Endothelial cell of hepatic sinusoid (primary cell): ENCODE measurements at regions not wholly inside any gene's neighbourhood (a gene's known extent, or its start where the extent isn't known, plus 50 kb on each side); places are given as distances from the start of the nearest gene placed in this dataset.
"Not testable (repeated sequence)": the region's sequence is repeated elsewhere in the genome, so short reads cannot be mapped to it uniquely, and the experiment has no call there.

Source experiments
- in situ Hi-C: cut with HindIII; loops from 2 replicates; pipeline ENCODE4 v1.10.0; 2017; ENCODE audit warnings: low sequenced_read_pairs

DNA sequence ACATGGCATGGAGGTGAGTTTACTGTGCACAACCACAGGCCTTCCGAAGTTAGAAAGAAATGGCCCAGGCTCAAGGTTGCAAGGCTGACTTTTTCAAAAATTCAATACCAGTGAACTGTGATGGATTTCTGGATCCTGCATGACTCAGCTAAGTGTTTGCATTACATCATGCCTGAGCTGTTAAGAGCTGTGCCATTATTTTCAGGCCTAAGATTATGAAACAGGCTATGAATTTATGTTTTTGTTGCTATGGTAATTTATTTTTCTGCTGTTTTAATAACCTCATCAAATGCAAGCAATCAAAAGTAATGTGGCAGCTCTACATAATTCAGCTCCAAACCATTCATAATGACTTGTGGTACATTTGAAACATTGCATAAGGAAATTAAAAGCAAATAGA is 457.7 kb upstream of the TMEM132C start:
- in situ Hi-C loops = no loop called here

GRCh38 chr12:127810041-127810440 is 456.9 kb upstream of the TMEM132C start:
- in situ Hi-C loops = no loop called here

GRCh38 chr12:127810459-127810858 is 456.5 kb upstream of the TMEM132C start:
- in situ Hi-C loops = not testable (repeated sequence)

DNA sequence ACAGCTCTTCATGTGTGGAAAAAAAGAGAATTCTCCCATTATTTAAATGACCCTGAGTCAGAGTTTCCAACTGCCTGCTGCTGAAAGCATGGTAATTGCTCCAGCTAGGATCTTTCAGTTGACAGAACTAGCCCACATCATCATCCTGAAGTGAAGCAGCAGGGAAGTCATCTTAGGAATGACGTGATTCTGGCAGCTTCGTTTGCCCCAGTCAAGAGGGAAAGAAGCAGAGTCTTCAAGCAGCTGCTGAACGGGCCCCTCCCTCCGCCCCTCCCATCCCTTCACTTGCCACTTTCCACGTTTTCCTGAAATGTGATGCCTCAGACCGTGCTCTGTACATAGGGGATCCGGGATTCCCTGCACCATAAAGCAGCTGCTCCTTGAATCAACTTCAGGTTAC is 455.0 kb upstream of the TMEM132C start:
- in situ Hi-C loops = no loop called here

DNA sequence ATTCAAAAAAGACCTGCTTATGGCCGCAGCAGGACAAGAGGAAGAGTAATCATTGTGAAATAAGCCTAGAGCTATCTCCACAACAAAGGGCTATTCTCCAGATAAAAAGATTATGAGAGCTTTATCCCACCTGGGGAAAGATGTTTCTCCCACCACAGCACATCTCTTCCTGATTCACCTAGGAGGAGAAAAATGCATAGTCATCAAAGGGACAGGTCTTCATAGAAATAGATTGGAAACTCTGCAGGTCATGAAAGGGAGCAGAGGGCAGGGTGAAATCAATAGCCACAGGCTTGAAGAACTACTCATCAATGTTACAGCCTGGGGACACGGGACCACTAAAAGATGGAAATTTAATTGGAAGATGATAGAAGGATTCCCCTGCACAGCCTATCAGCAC is 453.8 kb upstream of the TMEM132C start:
- in situ Hi-C loops = no loop called here

DNA sequence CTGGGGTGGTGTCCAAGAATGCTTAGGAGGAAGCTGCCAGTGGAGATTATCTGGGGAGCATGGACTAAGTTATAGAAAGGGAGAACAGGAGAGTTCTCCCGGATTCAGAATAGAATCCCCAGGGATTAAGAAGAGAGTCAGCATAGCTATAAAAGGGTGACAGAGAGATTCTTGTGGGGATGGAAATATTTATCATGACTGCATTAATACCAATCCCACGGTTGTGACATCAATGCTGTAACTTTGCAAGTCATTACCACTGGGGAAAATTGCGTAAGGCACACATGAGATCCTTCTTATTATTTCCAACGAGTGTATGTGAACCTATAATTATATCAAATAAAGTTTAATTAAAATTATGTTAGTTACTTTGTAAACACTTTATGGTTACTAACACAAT is 447.9 kb upstream of the TMEM132C start:
- in situ Hi-C loops = no loop called here

DNA sequence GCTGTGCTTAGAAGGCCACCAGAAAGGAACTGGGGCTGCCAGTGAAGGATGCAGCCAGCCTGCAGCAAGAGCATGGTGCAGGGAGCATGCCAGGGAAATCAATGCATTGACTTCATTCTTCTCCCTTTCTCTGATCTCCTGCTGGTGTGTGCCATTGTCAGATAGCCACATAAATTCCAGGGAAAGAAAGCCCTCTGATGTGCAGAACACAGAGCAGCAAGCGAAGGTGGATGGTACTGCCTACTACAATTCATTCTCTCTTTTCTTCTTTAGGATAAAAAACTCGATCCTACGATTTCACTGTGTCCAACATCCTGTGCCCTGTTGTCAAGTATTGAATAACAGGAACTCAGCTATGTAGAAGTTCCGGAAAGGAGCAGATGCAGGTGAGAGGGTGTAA is 446.7 kb upstream of the TMEM132C start:
- in situ Hi-C loops = loop anchor here (10.0 kb wide), 1 partner anchor 65 kb away; no protein-coding TSS in a partner anchor

GRCh38 chr12:127820846-127821245 is 446.1 kb upstream of the TMEM132C start:
- in situ Hi-C loops = loop anchor here (10.0 kb wide), 1 partner anchor 64 kb away; no protein-coding TSS in a partner anchor

DNA sequence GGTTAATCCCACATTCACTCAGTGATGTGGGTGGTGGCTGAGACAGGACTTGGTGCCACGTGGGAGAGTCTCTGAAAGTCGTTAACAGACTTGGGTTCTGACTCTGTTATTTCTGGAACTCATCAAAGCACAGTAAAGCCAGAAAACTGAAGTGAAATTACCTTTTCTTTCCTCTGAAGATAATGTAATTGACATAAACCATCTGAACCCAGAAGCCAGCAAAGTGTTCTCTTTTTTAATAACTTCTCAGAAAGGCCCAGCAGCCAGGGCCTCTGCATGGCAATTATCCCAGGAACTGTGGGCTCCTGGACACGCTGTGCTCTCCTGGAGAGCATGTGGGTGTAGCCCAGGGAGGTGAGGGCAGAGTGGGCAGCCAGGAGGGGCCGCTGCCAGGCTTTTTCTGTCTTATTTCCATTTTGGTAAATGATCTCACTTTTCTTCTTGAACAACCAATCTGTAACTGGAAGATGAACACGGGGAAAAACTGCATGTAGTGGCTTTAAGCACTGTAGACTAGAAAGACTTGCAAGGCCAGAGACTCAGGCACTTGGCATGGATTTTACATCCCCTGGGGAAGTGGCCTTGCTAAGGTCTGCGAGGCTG is 444.1 kb upstream of the TMEM132C start:
- in situ Hi-C loops = loop anchor here (10.0 kb wide), 1 partner anchor 62 kb away; no protein-coding TSS in a partner anchor

DNA sequence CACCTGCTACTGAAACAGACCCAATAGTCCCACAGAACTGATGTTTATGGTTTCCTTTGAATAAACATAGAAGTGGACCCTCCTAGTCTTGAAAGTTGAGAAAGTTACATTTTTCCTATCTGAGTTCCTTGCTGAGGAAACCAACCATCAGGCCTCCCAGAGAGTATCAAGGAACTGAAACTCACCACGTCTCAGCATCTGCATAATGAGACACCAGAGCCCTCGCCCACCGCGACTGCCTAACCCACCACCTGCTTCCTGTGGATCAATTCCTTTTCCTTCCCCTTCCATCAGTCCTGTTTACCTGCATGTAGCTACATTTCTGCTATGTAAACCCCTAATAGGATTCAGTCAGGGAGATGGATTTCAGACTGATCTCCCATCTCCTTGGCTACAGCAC is 443.2 kb upstream of the TMEM132C start:
- in situ Hi-C loops = loop anchor here (10.0 kb wide), 1 partner anchor 61 kb away; no protein-coding TSS in a partner anchor

DNA sequence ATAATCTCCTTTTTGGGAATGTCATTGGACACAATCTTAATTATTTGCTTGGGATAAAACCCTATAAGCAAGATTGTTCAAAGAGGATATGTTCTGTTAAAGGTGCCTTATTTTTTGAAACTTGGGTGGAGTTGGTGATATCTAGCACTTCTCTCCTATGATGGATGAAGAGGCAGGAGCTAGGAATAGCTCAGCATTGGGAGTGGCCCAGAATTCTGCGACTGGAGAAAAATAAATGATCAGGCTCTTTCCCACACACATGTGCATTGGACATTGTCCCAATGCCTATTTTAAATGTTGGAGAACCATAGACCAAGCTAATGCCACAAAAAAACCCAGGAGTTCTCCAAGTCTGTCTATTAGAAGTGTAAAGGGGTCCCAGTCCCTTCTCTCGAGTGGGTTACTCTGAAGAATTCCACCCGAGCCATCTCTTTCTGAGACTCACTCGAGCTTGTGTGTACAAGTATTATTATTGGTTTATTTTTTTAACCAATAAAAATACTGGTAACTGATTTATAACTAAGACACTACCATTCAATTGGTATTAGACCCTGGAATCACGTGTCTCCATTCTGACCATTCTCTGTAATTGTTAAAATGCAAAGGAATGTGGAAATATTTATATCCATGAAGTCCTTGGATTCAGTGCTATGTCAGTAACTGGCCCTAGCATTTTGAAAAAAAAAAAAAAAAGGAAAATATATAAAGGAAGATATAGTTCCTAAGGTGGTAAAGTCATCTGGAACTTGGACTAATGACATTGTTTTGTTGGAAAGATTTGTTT is 437.5 kb upstream of the TMEM132C start:
- in situ Hi-C loops = loop anchor here (10.0 kb wide), 1 partner anchor 55 kb away; no protein-coding TSS in a partner anchor

DNA sequence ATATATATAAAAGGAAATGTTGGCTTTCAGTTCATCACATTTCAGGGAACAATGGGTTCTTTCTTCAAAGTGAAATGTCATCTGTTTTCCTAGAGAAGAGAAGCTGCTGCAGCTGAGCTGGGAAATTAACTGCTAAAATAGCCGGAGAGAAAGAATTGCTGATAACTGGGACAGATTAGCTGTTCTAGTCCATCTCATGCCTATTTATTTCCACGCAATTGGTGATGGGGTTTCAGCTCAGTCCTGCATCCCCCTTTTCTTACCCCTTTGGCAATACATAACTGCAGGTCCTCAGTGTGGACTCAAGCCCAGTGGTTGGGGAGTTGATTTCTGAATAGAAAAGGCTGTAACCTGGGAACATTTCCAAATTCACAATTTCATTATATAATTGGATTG is 436.9 kb upstream of the TMEM132C start:
- in situ Hi-C loops = no loop called here

- in situ Hi-C loops = no loop called here
These were observed 436.2 kb upstream of the TMEM132C start for GRCh38 chr12:127830730-127831129.

DNA sequence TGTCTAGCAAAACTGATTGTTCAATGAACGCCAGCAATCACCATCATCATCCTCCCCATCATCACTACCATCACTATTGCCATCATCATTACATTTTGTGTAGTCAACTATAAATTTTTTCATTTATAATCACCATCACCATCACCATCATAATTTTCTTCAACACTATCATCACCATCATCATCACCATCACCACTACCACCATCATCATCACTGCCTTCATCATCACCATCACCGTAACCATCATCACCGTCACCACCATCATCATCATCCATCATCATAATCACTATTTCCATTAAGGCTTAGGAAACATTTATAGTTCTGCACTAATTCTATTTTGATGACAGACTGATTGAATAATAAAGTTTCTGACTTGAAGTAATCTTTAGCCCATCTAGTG is 434.8 kb upstream of the TMEM132C start:
- in situ Hi-C loops = no loop called here

DNA sequence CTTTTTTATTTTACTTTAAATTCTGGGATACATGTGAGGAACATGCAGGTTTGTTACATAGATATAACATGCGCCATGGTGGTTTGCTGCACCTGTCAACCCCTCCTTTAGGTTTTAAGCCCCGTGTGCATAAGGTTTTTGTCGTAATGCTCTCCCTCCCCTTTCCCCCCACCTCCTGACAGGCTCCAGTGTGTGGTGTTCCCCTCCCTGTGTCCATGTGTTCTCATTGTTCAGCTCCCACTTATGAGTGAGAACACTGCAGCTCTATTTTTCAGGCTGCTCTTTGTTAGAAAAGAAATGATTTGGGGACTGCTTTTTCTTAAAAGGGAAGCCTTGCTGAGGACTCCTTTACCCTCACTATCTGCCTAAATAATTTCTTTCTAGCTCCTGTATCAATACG is 430.2 kb upstream of the TMEM132C start:
- in situ Hi-C loops = not testable (repeated sequence)

GRCh38 chr12:127857661-127858060 is 409.3 kb upstream of the TMEM132C start:
- in situ Hi-C loops = no loop called here

- in situ Hi-C loops = no loop called here
These were observed 406.4 kb upstream of the TMEM132C start for GRCh38 chr12:127860536-127860935.

- in situ Hi-C loops = no loop called here
These were observed 405.6 kb upstream of the TMEM132C start for GRCh38 chr12:127861406-127861805.

GRCh38 chr12:127873306-127873705 is 393.7 kb upstream of the TMEM132C start:
- in situ Hi-C loops = no loop called here

- in situ Hi-C loops = loop anchor here (10.0 kb wide), 1 partner anchor 57 kb away; no protein-coding TSS in a partner anchor
These were observed 385.4 kb upstream of the TMEM132C start for GRCh38 chr12:127881371-127882140.

DNA sequence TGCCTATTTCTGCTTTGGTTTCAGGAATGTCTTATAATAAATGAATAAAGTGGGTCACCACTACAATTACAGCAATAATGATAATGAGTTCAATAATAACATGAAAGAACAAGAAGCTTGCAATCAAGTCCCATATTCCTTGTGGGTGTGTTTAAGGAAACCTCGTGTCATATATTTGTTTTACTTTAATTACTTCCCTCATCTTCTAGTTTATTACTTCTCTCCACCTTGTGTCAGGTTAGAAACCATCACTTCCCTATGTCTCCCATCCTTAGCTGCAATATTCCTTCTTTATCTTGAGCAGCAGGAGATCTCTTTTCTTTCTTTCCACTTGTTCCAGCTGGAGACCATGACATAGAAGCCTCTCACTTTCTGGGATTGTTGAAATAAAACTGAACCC is 384.0 kb upstream of the TMEM132C start:
- in situ Hi-C loops = loop anchor here (10.0 kb wide), 1 partner anchor 58 kb away; no protein-coding TSS in a partner anchor
